NCI-H2107 treated with DMSO at 0.1 percent for 48 hours (cell line): ENCODE measurements at regions not wholly inside any gene's neighbourhood (a gene's known extent, or its start where the extent isn't known, plus 50 kb on each side); places are given as distances from the start of the nearest gene placed in this dataset.
"Not testable (repeated sequence)": the region's sequence is repeated elsewhere in the genome, so short reads cannot be mapped to it uniquely, and the experiment has no call there.

Experiments used
- DNase-seq: peaks from one replicate; lab custom pipeline; 2025; ENCODE audit not compliant: unreplicated experiment; lab: John Stamatoyannopoulos, UW

- DNase-seq: no peak
Measured at GRCh38 chr1:220942278-220942677, 63.0 kb downstream of the HLX start.

GRCh38 chr1:220942914-220943313 is 63.7 kb downstream of the HLX start:
- not testable (repeated sequence) for DNase-seq

- no peak for DNase-seq
Measured at GRCh38 chr1:220943319-220943996, 64.2 kb downstream of the HLX start.

GRCh38 chr1:220950576-220950975 is 71.3 kb downstream of the HLX start:
- DNase-seq: no peak

- no peak for DNase-seq
Measured at GRCh38 chr1:220952961-220953643, 73.9 kb downstream of the HLX start.

GRCh38 chr1:220954321-220955075 is 75.3 kb downstream of the HLX start:
- no peak for DNase-seq

- no peak for DNase-seq
Measured at GRCh38 chr1:220955116-220955515, 75.9 kb downstream of the HLX start.

GRCh38 chr1:220956501-220957232 is 77.4 kb downstream of the HLX start:
- DNase-seq: no peak

- DNase-seq: no peak
Measured at GRCh38 chr1:220957233-220957605, 78.0 kb downstream of the HLX start.

GRCh38 chr1:220958234-220958633 is 79.0 kb downstream of the HLX start:
- no peak for DNase-seq

GRCh38 chr1:220962031-220962751 is 82.9 kb downstream of the HLX start:
- no peak for DNase-seq

GRCh38 chr1:220966041-220966440 is 86.8 kb downstream of the HLX start:
- DNase-seq: no peak

- DNase-seq: no peak
Measured at GRCh38 chr1:220966473-220966872, 87.2 kb downstream of the HLX start.

- DNase-seq: no peak
Measured at GRCh38 chr1:220966881-220967611, 87.8 kb downstream of the HLX start.

- DNase-seq: no peak
Measured at GRCh38 chr1:220967911-220968310, 88.7 kb downstream of the HLX start.

- not testable (repeated sequence) for DNase-seq
Measured at GRCh38 chr1:220969281-220969680, 90.0 kb downstream of the HLX start.

GRCh38 chr1:220970311-220970710 is 91.1 kb downstream of the HLX start:
- no peak for DNase-seq

GRCh38 chr1:220971221-220971620 is 92.0 kb downstream of the HLX start:
- DNase-seq: no peak

- DNase-seq: no peak
Measured at GRCh38 chr1:220974431-220974830, 95.2 kb downstream of the HLX start.

- DNase-seq: no peak
Measured at GRCh38 chr1:220976390-220976789, 97.1 kb downstream of the HLX start.
